ENCODE measurements at regions not wholly inside any gene's neighbourhood (a gene's known extent, or its start where the extent isn't known, plus 50 kb on each side); places are given as distances from the start of the nearest gene placed in this dataset.
A peak's percentile ranks its signal among the peaks of the same experiment; 100 is the strongest.

- DNase-seq, result no peak
Observed at GRCh38 chr17:77883213-77883650, 75.3 kb upstream of the TNRC6C start.

- peak; percentile 48 for DNase-seq
Observed at GRCh38 chr17:77884019-77884418, 74.5 kb upstream of the TNRC6C start.

- DNase-seq, result no peak
Observed at GRCh38 chr17:77884967-77885641, 73.4 kb upstream of the TNRC6C start.

- DNase-seq, result no peak
Observed at GRCh38 chr17:77885678-77886386, 72.7 kb upstream of the TNRC6C start.

- no peak for DNase-seq
Observed at GRCh38 chr17:77886387-77886728, 72.1 kb upstream of the TNRC6C start.

- DNase-seq, result no peak
Observed at GRCh38 chr17:77887110-77887463, 71.4 kb upstream of the TNRC6C start.

GRCh38 chr17:77887464-77888241 is 70.8 kb upstream of the TNRC6C start:
- DNase-seq, result peak; percentile 87

- DNase-seq, result no peak
Observed at GRCh38 chr17:77888242-77889134, 70.0 kb upstream of the TNRC6C start.

GRCh38 chr17:77889135-77889505 is 69.4 kb upstream of the TNRC6C start:
- DNase-seq, result no peak

GRCh38 chr17:77889866-77890760 is 68.4 kb upstream of the TNRC6C start:
- no peak for DNase-seq

GRCh38 chr17:77890771-77891170 is 67.7 kb upstream of the TNRC6C start:
- no peak for DNase-seq

GRCh38 chr17:77891602-77892001 is 66.9 kb upstream of the TNRC6C start:
- no peak for DNase-seq

GRCh38 chr17:77892031-77892430 is 66.5 kb upstream of the TNRC6C start:
- DNase-seq, result no peak

- no peak for DNase-seq
Observed at GRCh38 chr17:77892469-77893143, 65.9 kb upstream of the TNRC6C start.

- DNase-seq, result no peak
Observed at GRCh38 chr17:77893144-77894044, 65.1 kb upstream of the TNRC6C start.

GRCh38 chr17:77894126-77894956 is 64.2 kb upstream of the TNRC6C start:
- no peak for DNase-seq

- no peak for DNase-seq
Observed at GRCh38 chr17:77897741-77898301, 60.7 kb upstream of the TNRC6C start.

- no peak for DNase-seq
Observed at GRCh38 chr17:77898521-77899434, 59.7 kb upstream of the TNRC6C start.
